HUDEP-2 (cell line): ENCODE measurements at regions not wholly inside any gene's neighbourhood (a gene's known extent, or its start where the extent isn't known, plus 50 kb on each side); places are given as distances from the start of the nearest gene placed in this dataset.
A peak's percentile ranks its signal among the peaks of the same experiment; 100 is the strongest.

Experiments
- DNase-seq, 76 experiments: peaks; one replicate each; lab custom pipeline; 2025; ENCODE audit not compliant: unreplicated experiment in 76 of 76; lab: John Stamatoyannopoulos, UW

DNA sequence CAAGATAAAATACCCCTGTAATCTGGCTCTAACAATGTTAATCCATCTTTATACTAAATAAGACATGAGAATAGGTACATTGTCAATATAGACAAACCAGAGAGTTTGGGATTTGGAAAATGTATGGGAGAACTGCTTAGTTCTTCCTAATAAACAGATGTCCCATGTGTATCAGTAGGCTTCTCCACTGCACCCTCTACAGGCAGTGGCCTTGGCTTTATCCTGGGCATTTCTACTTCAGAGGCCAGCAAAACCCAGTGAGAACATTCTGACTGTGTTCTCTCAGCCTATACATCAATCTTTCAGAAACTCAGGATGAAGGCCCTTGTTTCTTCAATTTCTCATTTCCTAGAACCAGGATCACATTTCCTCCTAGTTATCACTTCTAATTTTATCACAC lies 1167.5 kb upstream of the ACVR2A start:
- no peak for DNase-seq

- DNase-seq: no peak
These were observed 1175.1 kb upstream of the ACVR2A start for GRCh38 chr2:146669735-146670134.

DNA sequence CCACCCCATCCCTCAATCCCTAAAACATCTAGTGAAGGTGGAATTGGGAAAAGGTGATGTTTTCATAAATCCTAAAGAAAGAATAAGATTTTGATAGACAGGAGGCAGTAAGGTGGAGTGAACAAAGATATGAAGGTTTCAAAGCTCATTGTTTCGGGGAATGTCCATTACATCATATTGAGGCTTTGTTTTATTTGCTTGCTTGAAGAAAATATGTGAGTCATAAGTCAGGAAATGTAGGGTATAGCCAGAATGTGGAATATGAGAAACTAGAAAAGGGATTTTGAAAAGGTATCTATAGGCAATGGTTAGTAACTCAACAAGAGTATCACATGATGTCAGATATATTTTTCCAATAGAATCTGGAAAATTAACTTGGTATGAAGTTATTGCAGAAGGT lies 1178.5 kb upstream of the ACVR2A start:
- DNase-seq: no peak

- no peak for DNase-seq
These were observed 1179.0 kb upstream of the ACVR2A start for GRCh38 chr2:146665800-146666199.

DNA sequence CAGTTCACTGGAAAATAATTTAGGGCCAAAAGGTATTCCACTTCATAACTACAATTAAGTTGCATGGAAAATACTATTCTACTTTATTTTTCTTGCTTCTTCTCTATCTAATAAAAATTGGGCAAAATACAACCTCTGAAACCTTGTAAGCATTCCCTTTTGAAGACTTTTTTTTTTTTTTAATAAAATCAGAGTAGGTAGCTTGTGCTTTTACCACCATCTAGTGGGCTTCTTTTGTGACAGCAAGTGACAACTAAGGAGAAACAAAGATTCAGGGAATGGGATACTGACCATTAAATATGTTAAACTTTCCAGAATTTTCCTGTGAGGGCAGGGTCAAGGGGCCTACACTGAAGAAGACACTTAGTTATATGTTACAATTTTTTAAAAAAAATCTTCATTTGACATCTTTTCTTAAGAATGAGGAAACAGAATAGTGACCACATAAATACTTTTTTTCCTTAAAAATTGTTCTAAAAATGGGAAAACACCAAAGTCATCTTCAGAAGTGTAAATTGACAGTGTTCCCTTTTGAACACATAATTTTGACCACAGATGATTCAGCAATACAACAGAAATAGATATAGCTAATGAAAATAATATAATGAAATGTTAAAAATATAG lies 1183.2 kb upstream of the ACVR2A start:
- peak in 1 of 76 experiments; percentile 2 for DNase-seq

- no peak for DNase-seq
These were observed 1184.9 kb upstream of the ACVR2A start for GRCh38 chr2:146659976-146660375.

DNA sequence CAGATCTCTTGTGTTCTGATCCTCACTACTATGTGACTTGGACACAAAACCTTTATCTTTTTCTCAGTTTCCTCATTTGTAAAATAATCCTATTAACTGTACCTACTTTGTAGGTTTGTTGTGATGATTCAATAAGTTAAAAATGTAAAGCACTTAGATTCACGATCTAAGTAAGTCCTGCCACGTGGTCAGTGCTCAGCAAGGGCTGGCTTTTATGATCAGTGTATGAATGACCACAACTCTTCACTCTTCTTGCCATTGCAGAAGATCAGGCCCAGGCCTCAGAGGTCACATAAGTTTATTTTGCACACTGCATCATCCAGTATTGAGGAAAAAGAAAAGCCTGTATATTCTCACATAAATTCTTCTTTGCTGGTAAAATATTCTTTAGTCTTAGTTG lies 1192.5 kb upstream of the ACVR2A start:
- DNase-seq: no peak

DNA sequence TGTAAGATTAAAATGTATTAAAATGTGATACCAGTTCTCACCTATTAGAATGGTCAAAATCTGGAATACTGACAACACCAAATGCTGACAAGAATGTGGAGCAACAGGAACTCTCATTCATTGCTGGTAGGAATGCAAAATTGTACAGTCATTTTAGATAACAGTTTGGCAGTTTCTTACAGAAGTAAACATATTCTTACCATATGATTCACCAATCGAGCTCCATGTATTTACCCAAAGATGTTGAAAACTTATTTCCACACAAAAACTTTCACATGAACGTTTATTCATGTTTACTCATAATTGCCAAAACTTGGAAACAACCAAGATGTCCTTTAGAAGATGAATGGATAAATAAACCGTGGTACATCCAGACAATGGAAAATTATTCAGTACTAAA lies 1193.5 kb upstream of the ACVR2A start:
- no peak for DNase-seq

DNA sequence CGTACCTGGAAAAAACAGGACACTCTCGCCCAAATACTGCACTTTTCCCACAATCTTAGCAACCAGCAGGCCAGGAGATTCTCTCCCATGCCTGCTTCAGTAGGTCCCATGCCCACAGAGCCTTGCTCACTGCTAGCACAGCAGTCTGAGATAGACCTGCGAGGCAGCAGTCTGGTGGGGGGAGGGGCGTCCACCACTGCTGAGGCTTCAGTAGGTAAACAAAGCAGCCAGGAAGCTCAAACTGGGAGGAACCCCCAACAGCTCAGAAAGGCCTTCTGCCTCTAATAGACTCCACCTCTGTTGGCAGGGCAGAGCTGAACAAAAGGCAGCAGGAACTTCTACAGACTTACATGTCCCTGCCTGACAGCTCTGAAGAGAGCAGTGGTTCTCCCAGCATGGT lies 1202.8 kb upstream of the ACVR2A start:
- DNase-seq: no peak

GRCh38 chr2:146634230-146635097 lies 1210.4 kb upstream of the ACVR2A start:
- no peak for DNase-seq

DNA sequence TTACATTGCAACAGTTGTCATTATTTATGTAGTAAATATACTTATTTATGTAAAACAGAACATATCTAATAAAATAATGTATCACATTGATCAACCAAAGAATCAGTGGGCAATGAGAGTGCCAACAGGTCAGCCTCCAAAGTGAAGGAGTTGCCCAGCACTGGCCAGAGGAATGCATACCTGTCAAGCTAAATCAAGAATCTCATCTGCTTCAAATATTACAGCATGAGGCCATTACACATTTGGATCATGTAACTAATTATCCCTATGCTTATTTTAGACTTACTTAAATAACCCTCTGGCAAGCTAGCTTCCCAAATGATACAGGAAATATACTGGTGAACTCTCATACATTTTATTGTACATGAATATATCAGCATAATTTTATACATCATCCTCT lies 1211.7 kb upstream of the ACVR2A start:
- DNase-seq: no peak

- no peak for DNase-seq
These were observed 1212.1 kb upstream of the ACVR2A start for GRCh38 chr2:146632707-146633106.

- DNase-seq: no peak
These were observed 1220.2 kb upstream of the ACVR2A start for GRCh38 chr2:146624430-146625160.

- no peak for DNase-seq
These were observed 1221.1 kb upstream of the ACVR2A start for GRCh38 chr2:146623771-146624170.

DNA sequence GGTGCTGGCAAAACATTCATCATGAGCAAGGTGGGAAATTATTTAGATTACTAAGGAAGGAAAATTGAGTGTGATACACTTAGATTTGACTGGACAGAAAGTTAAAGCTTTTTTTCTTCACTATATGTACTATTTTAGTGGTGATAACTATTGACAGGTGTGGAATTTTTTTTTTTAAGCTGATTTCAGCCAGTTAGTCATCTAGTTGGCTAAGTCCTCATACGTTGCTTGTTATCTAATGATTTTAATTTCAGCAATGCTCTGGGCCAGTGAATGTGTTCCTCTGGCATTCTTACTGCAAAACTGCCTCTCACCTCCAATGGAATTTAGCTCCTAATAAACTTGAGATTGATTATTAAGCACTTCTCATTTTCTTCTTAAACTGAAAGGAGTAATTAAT lies 1223.2 kb upstream of the ACVR2A start:
- DNase-seq: no peak

DNA sequence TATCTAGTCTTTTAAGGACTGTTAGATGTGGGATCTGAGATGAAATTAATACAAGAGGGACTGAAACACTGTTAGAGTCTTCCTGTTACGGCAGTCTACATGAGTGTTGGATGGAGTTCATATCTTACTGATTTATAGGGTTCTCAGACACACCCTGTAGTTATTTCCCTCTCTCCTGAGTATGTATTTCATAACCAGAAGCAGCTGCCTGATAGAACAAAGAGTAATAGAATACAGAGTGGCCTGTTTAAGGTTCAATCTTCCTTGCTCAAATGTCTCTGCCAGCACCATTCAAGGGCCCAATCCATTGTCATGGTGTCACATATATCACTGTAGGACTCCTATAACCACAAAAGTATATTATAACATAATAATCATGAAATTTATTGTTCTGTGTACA lies 1229.1 kb upstream of the ACVR2A start:
- DNase-seq: no peak

DNA sequence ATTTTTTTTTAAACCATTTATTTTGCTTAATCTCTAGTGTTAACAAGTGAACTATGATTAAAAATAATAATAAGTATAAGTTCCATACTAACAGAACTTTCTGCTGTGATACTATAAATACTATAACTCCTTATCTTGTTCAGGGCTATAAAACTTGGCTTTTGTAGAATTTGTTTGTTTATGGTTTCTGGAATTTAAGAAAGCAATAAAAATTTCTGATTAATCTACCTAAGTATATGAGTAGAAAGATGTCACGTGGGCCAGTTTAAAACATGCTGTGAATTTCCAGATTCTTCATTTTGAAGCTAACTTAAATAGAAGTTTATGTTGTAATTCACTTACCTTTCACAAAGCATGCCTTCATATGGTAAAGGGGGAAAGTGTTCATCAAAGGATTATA lies 1236.3 kb upstream of the ACVR2A start:
- DNase-seq: no peak

DNA sequence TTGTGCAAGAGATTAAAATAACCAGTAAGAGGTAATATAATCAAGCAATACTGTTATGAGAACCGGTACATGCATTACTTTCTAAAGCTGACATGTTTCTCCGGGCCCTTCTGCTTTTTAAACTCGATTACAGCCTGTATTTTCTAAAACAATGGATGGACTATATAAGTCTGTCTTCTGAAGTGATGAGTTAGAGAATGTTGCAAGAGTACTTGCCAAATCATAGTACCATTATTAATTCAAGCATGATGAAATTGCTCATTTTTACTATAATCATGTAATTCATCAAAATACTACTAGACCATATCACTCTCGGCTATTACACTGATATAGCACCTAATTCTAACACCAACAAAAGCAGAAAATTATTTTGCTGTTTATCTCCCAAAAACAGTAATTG lies 1240.3 kb upstream of the ACVR2A start:
- DNase-seq: no peak

DNA sequence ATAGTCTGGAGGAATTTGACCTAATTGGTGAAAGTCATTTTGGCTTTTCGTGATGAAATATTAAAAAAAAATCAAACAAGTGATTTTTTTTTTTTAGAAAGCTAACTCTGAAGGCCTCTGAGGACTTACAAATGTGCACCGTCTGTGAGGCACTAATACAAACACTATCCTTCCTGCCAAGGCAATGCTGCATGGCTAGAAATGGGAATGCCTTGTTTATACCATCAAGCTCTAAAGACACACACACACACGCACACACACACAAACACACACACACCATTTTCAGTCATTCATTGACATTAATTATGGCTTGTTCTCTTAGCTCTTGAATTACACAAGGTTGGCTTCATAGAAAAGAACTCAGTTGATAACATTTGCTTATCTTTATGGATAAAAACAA lies 1242.0 kb upstream of the ACVR2A start:
- DNase-seq: no peak

DNA sequence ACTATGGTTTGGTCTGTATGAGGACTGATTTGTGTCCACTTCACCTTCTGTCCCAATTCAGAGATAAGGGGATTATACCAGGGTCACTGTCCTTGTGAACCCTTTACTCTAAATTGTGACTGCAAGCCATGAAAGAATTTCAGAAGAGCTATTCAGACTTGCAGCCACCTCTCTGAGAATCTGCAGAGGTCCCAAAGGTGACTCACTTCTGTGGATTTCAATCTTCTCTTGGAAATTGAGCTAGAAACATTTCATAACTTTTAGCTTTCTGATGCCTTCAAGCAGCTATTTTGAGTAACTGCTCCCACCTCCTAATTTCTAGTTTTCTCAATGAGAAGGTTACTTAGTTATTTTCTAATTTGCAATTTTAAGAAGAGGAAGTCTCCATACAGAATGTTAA lies 1242.4 kb upstream of the ACVR2A start:
- DNase-seq: no peak

DNA sequence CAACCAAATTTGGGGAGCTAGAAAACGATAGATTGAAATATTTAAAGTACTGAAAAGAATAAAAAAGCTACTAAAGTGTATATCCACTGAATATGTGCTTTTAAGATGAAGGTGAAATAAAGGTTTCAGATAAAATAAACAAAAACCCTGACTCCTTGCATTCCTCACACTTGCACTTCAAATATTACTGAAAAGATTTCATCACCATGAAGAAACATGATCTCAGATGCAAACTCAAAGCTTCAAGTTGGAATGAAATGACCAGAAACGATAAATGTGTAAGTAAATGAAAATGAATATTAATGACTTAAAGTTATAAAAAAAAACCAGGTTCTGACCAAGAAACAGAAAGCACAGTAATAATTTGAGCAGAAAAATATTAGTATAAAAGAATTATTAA lies 1246.0 kb upstream of the ACVR2A start:
- DNase-seq: no peak

DNA sequence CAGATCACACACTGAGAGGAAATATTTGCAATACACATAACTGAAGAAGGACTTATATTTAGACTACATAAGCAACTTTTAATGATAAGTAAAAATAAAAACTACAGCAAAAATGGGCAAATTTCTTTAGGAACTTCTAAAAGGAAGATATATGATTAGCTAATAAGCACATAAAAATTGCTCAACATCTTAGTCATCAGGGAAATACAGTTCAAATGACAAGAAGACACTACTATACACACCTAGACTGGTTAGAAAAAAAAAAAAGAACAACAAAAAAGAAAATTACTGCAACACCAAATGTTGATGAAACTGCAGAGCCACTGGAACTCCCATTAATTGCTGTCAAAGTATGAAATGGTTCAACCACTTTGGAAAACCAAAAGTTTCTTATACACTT lies 1247.5 kb upstream of the ACVR2A start:
- DNase-seq: no peak
